ENCODE measurements at regions not wholly inside any gene's neighbourhood (a gene's known extent, or its start where the extent isn't known, plus 50 kb on each side); places are given as distances from the start of the nearest gene placed in this dataset.

- TF ChIP-seq, protein P1, sequence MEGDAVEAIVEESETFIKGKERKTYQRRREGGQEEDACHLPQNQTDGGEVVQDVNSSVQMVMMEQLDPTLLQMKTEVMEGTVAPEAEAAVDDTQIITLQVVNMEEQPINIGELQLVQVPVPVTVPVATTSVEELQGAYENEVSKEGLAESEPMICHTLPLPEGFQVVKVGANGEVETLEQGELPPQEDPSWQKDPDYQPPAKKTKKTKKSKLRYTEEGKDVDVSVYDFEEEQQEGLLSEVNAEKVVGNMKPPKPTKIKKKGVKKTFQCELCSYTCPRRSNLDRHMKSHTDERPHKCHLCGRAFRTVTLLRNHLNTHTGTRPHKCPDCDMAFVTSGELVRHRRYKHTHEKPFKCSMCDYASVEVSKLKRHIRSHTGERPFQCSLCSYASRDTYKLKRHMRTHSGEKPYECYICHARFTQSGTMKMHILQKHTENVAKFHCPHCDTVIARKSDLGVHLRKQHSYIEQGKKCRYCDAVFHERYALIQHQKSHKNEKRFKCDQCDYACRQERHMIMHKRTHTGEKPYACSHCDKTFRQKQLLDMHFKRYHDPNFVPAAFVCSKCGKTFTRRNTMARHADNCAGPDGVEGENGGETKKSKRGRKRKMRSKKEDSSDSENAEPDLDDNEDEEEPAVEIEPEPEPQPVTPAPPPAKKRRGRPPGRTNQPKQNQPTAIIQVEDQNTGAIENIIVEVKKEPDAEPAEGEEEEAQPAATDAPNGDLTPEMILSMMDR (IDR thresholded peaks at IDR 0.05): no peak
- TF ChIP-seq POLR2A (IDR thresholded peaks at IDR 0.05): no peak
Measured at GRCh38 chrY:16522021-16522420, 1358.0 kb downstream of the CDY2B start.

Data from adrenal gland (tissue), 5 donors.